Vagina (tissue), 2 donors: ENCODE measurements at regions not wholly inside any gene's neighbourhood (a gene's known extent, or its start where the extent isn't known, plus 50 kb on each side); places are given as distances from the start of the nearest gene placed in this dataset.

Source experiments
- POLR2A ChIP-seq, 2 donors: fragments of 450-650 bp; IDR thresholded peaks; one replicate each; pipeline ENCODE4 v1.6.1; 2017; ENCODE audit warnings: antibody characterized with exemption in 2 of 2, mild to moderate bottlenecking in 2 of 2, moderate library complexity in 2 of 2
- POLR2AphosphoS5 ChIP-seq, 2 donors: sonication (generic); formaldehyde crosslinking; IDR thresholded peaks; one replicate each; pipeline ENCODE4 v1.9.0; 2017; ENCODE audit warnings: antibody characterized with exemption in 2 of 2, mild to moderate bottlenecking in 2 of 2, low read depth in 1 of 2; ENCODE audit not compliant: insufficient read depth in 1 of 2

GRCh38 chr5:99102073-99102697, 173.4 kb upstream of the CHD1 start:
- no peak for TF ChIP-seq POLR2AphosphoS5 (IDR thresholded peaks at IDR 0.05; ENCODE audit: insufficient read depth in 1 of 2, low read depth in 1 of 2)
- TF ChIP-seq POLR2A (IDR thresholded peaks at IDR 0.05) = no peak
